ENCODE measurements at regions not wholly inside any gene's neighbourhood (a gene's known extent, or its start where the extent isn't known, plus 50 kb on each side); places are given as distances from the start of the nearest gene placed in this dataset.
A peak's percentile ranks its signal among the peaks of the same experiment; 100 is the strongest.

DNA sequence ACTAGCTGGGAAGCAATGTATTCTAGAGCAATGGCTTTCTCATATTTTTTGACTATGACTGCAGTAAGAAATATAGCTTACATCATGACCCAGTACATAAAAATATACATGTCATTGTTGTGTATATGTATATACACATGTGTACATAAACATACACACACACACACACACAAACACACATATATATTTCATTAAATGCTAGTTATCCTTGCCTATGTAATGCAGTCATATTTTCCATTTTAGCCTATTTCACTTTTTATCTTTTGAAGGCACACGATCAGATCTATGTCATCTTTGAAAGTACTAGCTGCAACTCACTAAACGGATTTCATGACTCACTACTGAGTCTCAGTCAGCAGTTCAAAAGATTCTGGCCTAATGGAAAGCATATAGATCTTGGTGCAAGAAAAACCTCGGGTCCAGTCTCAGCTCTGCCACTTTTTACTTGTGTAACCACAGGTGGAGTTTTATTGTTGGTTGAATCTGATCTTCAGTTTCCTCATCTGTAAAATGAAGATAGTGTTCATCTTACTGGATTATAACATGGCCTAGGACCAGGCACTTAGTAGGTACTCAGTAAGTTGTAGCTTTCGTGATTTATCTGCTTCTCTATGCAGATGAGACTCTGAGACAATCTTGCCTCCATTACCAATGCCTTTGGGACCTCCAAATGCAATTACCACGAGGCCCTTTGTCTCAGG is 325.6 kb downstream of the RRAGC start:
- Histone ChIP-seq H3K4me1 (ENCODE audit: control insufficient read depth, insufficient read depth, low read depth, low read length) (no peaks in the 10 kb centered on the region), H3K79me1 (replicated peaks; ENCODE audit: low read length, poor library complexity, severe bottlenecking) (no peaks in the 10 kb centered on the region), H4K91ac (ENCODE audit: low read length) (no peak overlapping the region), H4K8ac (ENCODE audit: low read length) (no peak overlapping the region), H2AK5ac (ENCODE audit: low read length, severe bottlenecking) (no peak overlapping the region), H2BK15ac (ENCODE audit: low read depth, poor library complexity, severe bottlenecking) (no peak overlapping the region), H3K27me3 (ENCODE audit: control insufficient read depth in 1 of 2, insufficient read depth in 1 of 2, low read length in 2 of 2) (peaks cover 0 to 5% of the 10 kb centered on the region in 2 experiments), H3K9me3 (ENCODE audit: control insufficient read depth, low read length) (no peaks in the 10 kb centered on the region), H3K18ac (ENCODE audit: low read depth in 1 of 2, low read length in 2 of 2) (no peak overlapping the region), H2BK120ac (ENCODE audit: low read depth, low read length) (no peak overlapping the region), H3K36me3 (ENCODE audit: control insufficient read depth in 1 of 2, insufficient read depth in 2 of 2, low read depth in 1 of 2, low read length in 2 of 2) (no peaks in the 10 kb centered on the region), H3K23ac (ENCODE audit: low read length in 2 of 2) (no peak overlapping the region), H3K9ac (ENCODE audit: low read length) (no peak overlapping the region), H2BK5ac (ENCODE audit: low read depth, low read length, poor library complexity, severe bottlenecking) (no peak overlapping the region), H2BK12ac (ENCODE audit: low read length in 2 of 2) (no peak overlapping the region), H3K27ac (ENCODE audit: low read length, poor library complexity, severe bottlenecking) (no peak overlapping the region), H2AFZ (ENCODE audit: low read depth, low read length) (no peak overlapping the region), H3K4ac (ENCODE audit: low read depth in 1 of 2, low read length in 2 of 2) (no peak overlapping the region), H3K4me2 (ENCODE audit: low read length, poor library complexity, severe bottlenecking) (no peak overlapping the region), H3K14ac (ENCODE audit: low read length in 2 of 2) (no peak overlapping the region), H3K4me3 (ENCODE audit: insufficient read depth in 1 of 2, low read depth in 1 of 2, low read length in 2 of 2) (no peak overlapping the region)
- DNase-seq, result no peak
- WGBS, result 67% methylated on average over 5 of the region's 5 CpGs

GRCh38 chr1:38530957-38531356 is 328.6 kb downstream of the RRAGC start:
- H2BK15ac ChIP-seq (ENCODE audit: low read depth, poor library complexity, severe bottlenecking), result no peak overlapping the region
- no peaks in the 10 kb centered on the region for H3K36me3 ChIP-seq (ENCODE audit: control insufficient read depth in 1 of 2, insufficient read depth in 2 of 2, low read depth in 1 of 2, low read length in 2 of 2)
- H3K9me3 ChIP-seq (ENCODE audit: control insufficient read depth, low read length), result no peaks in the 10 kb centered on the region
- no peak overlapping the region for H4K91ac ChIP-seq (ENCODE audit: low read length)
- H3K4me1 ChIP-seq (ENCODE audit: control insufficient read depth, insufficient read depth, low read depth, low read length), result no peaks in the 10 kb centered on the region
- no peak overlapping the region for H4K8ac ChIP-seq (ENCODE audit: low read length)
- H2BK5ac ChIP-seq (ENCODE audit: low read depth, low read length, poor library complexity, severe bottlenecking), result no peak overlapping the region
- H3K79me1 ChIP-seq (replicated peaks; ENCODE audit: low read length, poor library complexity, severe bottlenecking), result no peaks in the 10 kb centered on the region
- no peak overlapping the region for H3K9ac ChIP-seq (ENCODE audit: low read length)
- H3K4ac ChIP-seq (ENCODE audit: low read depth in 1 of 2, low read length in 2 of 2), result no peak overlapping the region
- 74% methylated on average over 2 of the region's 3 CpGs for WGBS
- no peak overlapping the region for H2AFZ ChIP-seq (ENCODE audit: low read depth, low read length)
- no peak overlapping the region for H3K18ac ChIP-seq (ENCODE audit: low read depth in 1 of 2, low read length in 2 of 2)
- H2BK12ac ChIP-seq (ENCODE audit: low read length in 2 of 2), result no peak overlapping the region
- peaks cover 0 to 8% of the 10 kb centered on the region in 2 experiments for H3K27me3 ChIP-seq (ENCODE audit: control insufficient read depth in 1 of 2, insufficient read depth in 1 of 2, low read length in 2 of 2)
- no peak overlapping the region for H2AK5ac ChIP-seq (ENCODE audit: low read length, severe bottlenecking)
- no peak overlapping the region for H2BK120ac ChIP-seq (ENCODE audit: low read depth, low read length)
- DNase-seq, result no peak
- H3K4me2 ChIP-seq (ENCODE audit: low read length, poor library complexity, severe bottlenecking), result no peak overlapping the region
- no peak overlapping the region for H3K14ac ChIP-seq (ENCODE audit: low read length in 2 of 2)
- H3K4me3 ChIP-seq (ENCODE audit: insufficient read depth in 1 of 2, low read depth in 1 of 2, low read length in 2 of 2), result no peak overlapping the region
- H3K27ac ChIP-seq (ENCODE audit: low read length, poor library complexity, severe bottlenecking), result no peak overlapping the region
- no peak overlapping the region for H3K23ac ChIP-seq (ENCODE audit: low read length in 2 of 2)

GRCh38 chr1:38529946-38530345 is 329.6 kb downstream of the RRAGC start:
- H3K4me3 ChIP-seq (ENCODE audit: insufficient read depth in 1 of 2, low read depth in 1 of 2, low read length in 2 of 2), result no peak overlapping the region
- no peak overlapping the region for H2BK15ac ChIP-seq (ENCODE audit: low read depth, poor library complexity, severe bottlenecking)
- H2BK120ac ChIP-seq (ENCODE audit: low read depth, low read length), result no peak overlapping the region
- no peak overlapping the region for H4K8ac ChIP-seq (ENCODE audit: low read length)
- H3K4me1 ChIP-seq (ENCODE audit: control insufficient read depth, insufficient read depth, low read depth, low read length), result no peaks in the 10 kb centered on the region
- H3K9me3 ChIP-seq (ENCODE audit: control insufficient read depth, low read length), result no peaks in the 10 kb centered on the region
- H3K4me2 ChIP-seq (ENCODE audit: low read length, poor library complexity, severe bottlenecking), result no peak overlapping the region
- no peak overlapping the region for H3K23ac ChIP-seq (ENCODE audit: low read length in 2 of 2)
- 82% methylated on average over 3 of the region's 3 CpGs for WGBS
- no peak overlapping the region for H2AFZ ChIP-seq (ENCODE audit: low read depth, low read length)
- peak overlapping the region in 1 of 2 experiments; percentile 44 for H2BK12ac ChIP-seq (ENCODE audit: low read length in 2 of 2)
- no peak overlapping the region for H3K18ac ChIP-seq (ENCODE audit: low read depth in 1 of 2, low read length in 2 of 2)
- no peak overlapping the region for H3K4ac ChIP-seq (ENCODE audit: low read depth in 1 of 2, low read length in 2 of 2)
- no peak overlapping the region for H2BK5ac ChIP-seq (ENCODE audit: low read depth, low read length, poor library complexity, severe bottlenecking)
- peaks cover 0 to 8% of the 10 kb centered on the region in 2 experiments for H3K27me3 ChIP-seq (ENCODE audit: control insufficient read depth in 1 of 2, insufficient read depth in 1 of 2, low read length in 2 of 2)
- H3K14ac ChIP-seq (ENCODE audit: low read length in 2 of 2), result no peak overlapping the region
- DNase-seq, result no peak
- H4K91ac ChIP-seq (ENCODE audit: low read length), result peak overlapping the region; percentile 35
- no peaks in the 10 kb centered on the region for H3K36me3 ChIP-seq (ENCODE audit: control insufficient read depth in 1 of 2, insufficient read depth in 2 of 2, low read depth in 1 of 2, low read length in 2 of 2)
- no peaks in the 10 kb centered on the region for H3K79me1 ChIP-seq (replicated peaks; ENCODE audit: low read length, poor library complexity, severe bottlenecking)
- H3K27ac ChIP-seq (ENCODE audit: low read length, poor library complexity, severe bottlenecking), result no peak overlapping the region
- H3K9ac ChIP-seq (ENCODE audit: low read length), result no peak overlapping the region
- no peak overlapping the region for H2AK5ac ChIP-seq (ENCODE audit: low read length, severe bottlenecking)

DNA sequence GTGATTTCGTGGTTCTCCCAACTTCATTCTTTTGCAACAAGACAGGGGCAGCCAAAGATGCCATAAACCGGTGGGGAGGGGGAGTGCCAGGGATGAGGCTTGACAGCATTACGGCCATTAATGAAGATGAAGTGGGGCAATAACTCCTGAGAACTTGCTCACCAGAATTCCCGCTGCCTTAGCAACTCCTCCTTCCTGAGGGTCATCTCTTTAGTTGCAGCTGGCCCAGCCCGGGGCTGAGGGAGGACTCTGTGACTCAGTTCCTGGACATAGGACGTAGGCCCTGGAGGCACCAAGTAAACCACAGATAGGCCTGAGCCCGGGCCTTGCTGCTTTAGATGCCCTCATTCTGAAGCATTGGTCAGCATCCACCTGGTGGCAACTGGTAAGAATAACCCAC is 330.2 kb downstream of the RRAGC start:
- no peak overlapping the region for H3K18ac ChIP-seq (ENCODE audit: low read depth in 1 of 2, low read length in 2 of 2)
- H4K8ac ChIP-seq (ENCODE audit: low read length), result no peak overlapping the region
- H2BK5ac ChIP-seq (ENCODE audit: low read depth, low read length, poor library complexity, severe bottlenecking), result no peak overlapping the region
- H2BK120ac ChIP-seq (ENCODE audit: low read depth, low read length), result no peak overlapping the region
- no peak overlapping the region for H4K91ac ChIP-seq (ENCODE audit: low read length)
- no peak overlapping the region for H3K23ac ChIP-seq (ENCODE audit: low read length in 2 of 2)
- no peak overlapping the region for H2BK12ac ChIP-seq (ENCODE audit: low read length in 2 of 2)
- peaks cover 0 to 8% of the 10 kb centered on the region in 2 experiments for H3K27me3 ChIP-seq (ENCODE audit: control insufficient read depth in 1 of 2, insufficient read depth in 1 of 2, low read length in 2 of 2)
- H3K27ac ChIP-seq (ENCODE audit: low read length, poor library complexity, severe bottlenecking), result no peak overlapping the region
- H2AK5ac ChIP-seq (ENCODE audit: low read length, severe bottlenecking), result no peak overlapping the region
- H3K4me2 ChIP-seq (ENCODE audit: low read length, poor library complexity, severe bottlenecking), result no peak overlapping the region
- no peak overlapping the region for H3K4ac ChIP-seq (ENCODE audit: low read depth in 1 of 2, low read length in 2 of 2)
- no peak overlapping the region for H3K4me3 ChIP-seq (ENCODE audit: insufficient read depth in 1 of 2, low read depth in 1 of 2, low read length in 2 of 2)
- DNase-seq, result no peak
- H3K9me3 ChIP-seq (ENCODE audit: control insufficient read depth, low read length), result no peaks in the 10 kb centered on the region
- no peak overlapping the region for H2BK15ac ChIP-seq (ENCODE audit: low read depth, poor library complexity, severe bottlenecking)
- no peaks in the 10 kb centered on the region for H3K36me3 ChIP-seq (ENCODE audit: control insufficient read depth in 1 of 2, insufficient read depth in 2 of 2, low read depth in 1 of 2, low read length in 2 of 2)
- H3K9ac ChIP-seq (ENCODE audit: low read length), result no peak overlapping the region
- 7% methylated on average over 7 of the region's 7 CpGs for WGBS
- H3K79me1 ChIP-seq (replicated peaks; ENCODE audit: low read length, poor library complexity, severe bottlenecking), result no peaks in the 10 kb centered on the region
- no peak overlapping the region for H3K14ac ChIP-seq (ENCODE audit: low read length in 2 of 2)
- H2AFZ ChIP-seq (ENCODE audit: low read depth, low read length), result no peak overlapping the region
- no peaks in the 10 kb centered on the region for H3K4me1 ChIP-seq (ENCODE audit: control insufficient read depth, insufficient read depth, low read depth, low read length)

Measured in mesenchymal stem cell (in vitro differentiated cells and primary cell).